ENCODE measurements at regions not wholly inside any gene's neighbourhood (a gene's known extent, or its start where the extent isn't known, plus 50 kb on each side); places are given as distances from the start of the nearest gene placed in this dataset.

GRCh38 chr1:25036117-25036546, 106.1 kb upstream of the RUNX3 start:
- Histone ChIP-seq H3K36me3 (ENCODE audit: control insufficient read depth, insufficient read depth, low read length) (no peaks in the 10 kb centered on the region; the same call in 1 of the 2 replicates), H3K27me3 (replicated peaks; ENCODE audit: control insufficient read depth, insufficient read depth, low read length) (no peaks in the 10 kb centered on the region), H3K4me3 (replicated peaks; ENCODE audit: low read depth, low read length) (no peak overlapping the region)
- DNase-seq (ENCODE audit: extremely low read depth, insufficient read length), result no peak
- no peak for TF ChIP-seq CTCF (IDR thresholded peaks at IDR 0.05; ENCODE audit: insufficient read depth, low read length, poor library complexity, severe bottlenecking)

GRCh38 chr1:25035523-25036116, 105.5 kb upstream of the RUNX3 start:
- no peak for TF ChIP-seq CTCF (IDR thresholded peaks at IDR 0.05; ENCODE audit: insufficient read depth, low read length, poor library complexity, severe bottlenecking)
- Histone ChIP-seq H3K36me3 (ENCODE audit: control insufficient read depth, insufficient read depth, low read length) (no peaks in the 10 kb centered on the region; the same call in 1 of the 2 replicates), H3K27me3 (replicated peaks; ENCODE audit: control insufficient read depth, insufficient read depth, low read length) (no peaks in the 10 kb centered on the region), H3K4me3 (replicated peaks; ENCODE audit: low read depth, low read length) (no peak overlapping the region)
- DNase-seq (ENCODE audit: extremely low read depth, insufficient read length), result no peak

- H3K36me3 ChIP-seq (ENCODE audit: control insufficient read depth, insufficient read depth, low read length), result no peaks in the 10 kb centered on the region; the same call in 1 of the 2 replicates
- no peak for DNase-seq (ENCODE audit: extremely low read depth, insufficient read length)
- no peaks in the 10 kb centered on the region for H3K27me3 ChIP-seq (replicated peaks; ENCODE audit: control insufficient read depth, insufficient read depth, low read length)
- peak overlapping the region; percentile 49 for H3K4me3 ChIP-seq (replicated peaks; ENCODE audit: low read depth, low read length)
- no peak for TF ChIP-seq CTCF (IDR thresholded peaks at IDR 0.05; ENCODE audit: insufficient read depth, low read length, poor library complexity, severe bottlenecking)
These were observed 104.9 kb upstream of the RUNX3 start for GRCh38 chr1:25034736-25035522.

GRCh38 chr1:25033828-25034705, 104.0 kb upstream of the RUNX3 start:
- peak; percentile 83 for DNase-seq (ENCODE audit: extremely low read depth, insufficient read length)
- Histone ChIP-seq H3K27me3 (replicated peaks; ENCODE audit: control insufficient read depth, insufficient read depth, low read length) (no peaks in the 10 kb centered on the region), H3K36me3 (ENCODE audit: control insufficient read depth, insufficient read depth, low read length) (no peaks in the 10 kb centered on the region; the same call in 1 of the 2 replicates), H3K4me3 (replicated peaks; ENCODE audit: low read depth, low read length) (peak overlapping the region; percentile 49)
- TF ChIP-seq CTCF (IDR thresholded peaks at IDR 0.05; ENCODE audit: insufficient read depth, low read length, poor library complexity, severe bottlenecking), result no peak

GRCh38 chr1:25033030-25033827, 103.2 kb upstream of the RUNX3 start:
- DNase-seq (ENCODE audit: extremely low read depth, insufficient read length), result no peak
- peak overlapping the region; percentile 49 for H3K4me3 ChIP-seq (replicated peaks; ENCODE audit: low read depth, low read length)
- H3K27me3 ChIP-seq (replicated peaks; ENCODE audit: control insufficient read depth, insufficient read depth, low read length), result no peaks in the 10 kb centered on the region
- H3K36me3 ChIP-seq (ENCODE audit: control insufficient read depth, insufficient read depth, low read length), result no peaks in the 10 kb centered on the region; the same call in 1 of the 2 replicates
- TF ChIP-seq CTCF (IDR thresholded peaks at IDR 0.05; ENCODE audit: insufficient read depth, low read length, poor library complexity, severe bottlenecking), result no peak
